Body of pancreas (tissue), 4 donors: ENCODE measurements at regions not wholly inside any gene's neighbourhood (a gene's known extent, or its start where the extent isn't known, plus 50 kb on each side); places are given as distances from the start of the nearest gene placed in this dataset.
"Not testable (repeated sequence)": the region's sequence is repeated elsewhere in the genome, so short reads cannot be mapped to it uniquely, and the experiment has no call there.

Source experiments
- ATAC-seq: fragments of 150-250 bp; one replicate; pipeline ENCODE4 v1.9.1; 2016
- DNase-seq, 4 donors: peaks; one replicate each; pipeline ENCODE4 v3.0.0-alpha.2; 2019
- H3K27ac ChIP-seq, 4 donors: fragments of 200-600 bp; sonication (generic); 1 replicate in 3 of 4; 2 replicates in 1 of 4; pipeline versions ENCODE4 v1.5.1 to v1.6.1; 2016 to 2019; ENCODE audit warnings: mild to moderate bottlenecking in 1 of 4, mixed read lengths in 1 of 4, moderate library complexity in 1 of 4
- H3K27me3 ChIP-seq, 2 donors: fragments of 200-600 bp; sonication (generic); one replicate each; pipeline ENCODE4 v1.6.0; 2016; ENCODE audit warnings: mild to moderate bottlenecking in 1 of 2
- H3K36me3 ChIP-seq, 2 donors: fragments of 200-600 bp; sonication (generic); replicated peaks in 1 of 2; 2 replicates each; pipeline ENCODE4 v1.5.1; 2016; ENCODE audit warnings: low read depth in 2 of 2; ENCODE audit not compliant: insufficient read depth in 1 of 2
- H3K4me1 ChIP-seq: fragments of 200-600 bp; sonication (generic); one replicate; pipeline ENCODE4 v1.6.0; 2016
- H3K4me3 ChIP-seq, 2 donors: fragments of 200-600 bp; sonication (generic); 1 replicate in 1 of 2; 2 replicates in 1 of 2; pipeline ENCODE4 v1.5.1; 2016 to 2019
- H3K9me3 ChIP-seq, 3 donors: fragments of 200-600 bp; sonication (generic); 1 replicate in 2 of 3; 2 replicates in 1 of 3; pipeline ENCODE4 v1.5.1; 2016
- POLR2A ChIP-seq, 3 donors: fragments of 450-650 bp; IDR thresholded peaks; one replicate each; pipeline ENCODE4 v1.6.1; 2016; ENCODE audit warnings: antibody characterized with exemption in 3 of 3, mild to moderate bottlenecking in 2 of 3
- WGBS, 2 donors: methylation state at CpG; one replicate each; pipeline ENCODE4 v1.1.5; 2017; 5-methylcytosine and 5-hydroxymethylcytosine counted together
- intact Hi-C: fragments of 100-400 bp; cut with DNase I; formaldehyde crosslinking; loops from one replicate; pipeline ENCODE4 v1.15.1; 2023
- TF ChIP-seq, protein P1 (sequence below), 7 experiments: fragments of 450-650 bp in 4 of 7; fragments of 200-600 bp in 3 of 7; sonication (generic) in 3 of 7; IDR thresholded peaks; one replicate each; pipeline ENCODE4 v1.5.1; 2016 to 2019; ENCODE audit warnings: antibody characterized with exemption in 7 of 7

- no peak for ATAC-seq
- 75 to 80% methylated on average over 3 of the region's 3 CpGs for WGBS, 2 donors
- intact Hi-C loops, result no loop called here
These were observed 1647.4 kb upstream of the PIK3C3 start for GRCh38 chr18:40307627-40308026.

DNA sequence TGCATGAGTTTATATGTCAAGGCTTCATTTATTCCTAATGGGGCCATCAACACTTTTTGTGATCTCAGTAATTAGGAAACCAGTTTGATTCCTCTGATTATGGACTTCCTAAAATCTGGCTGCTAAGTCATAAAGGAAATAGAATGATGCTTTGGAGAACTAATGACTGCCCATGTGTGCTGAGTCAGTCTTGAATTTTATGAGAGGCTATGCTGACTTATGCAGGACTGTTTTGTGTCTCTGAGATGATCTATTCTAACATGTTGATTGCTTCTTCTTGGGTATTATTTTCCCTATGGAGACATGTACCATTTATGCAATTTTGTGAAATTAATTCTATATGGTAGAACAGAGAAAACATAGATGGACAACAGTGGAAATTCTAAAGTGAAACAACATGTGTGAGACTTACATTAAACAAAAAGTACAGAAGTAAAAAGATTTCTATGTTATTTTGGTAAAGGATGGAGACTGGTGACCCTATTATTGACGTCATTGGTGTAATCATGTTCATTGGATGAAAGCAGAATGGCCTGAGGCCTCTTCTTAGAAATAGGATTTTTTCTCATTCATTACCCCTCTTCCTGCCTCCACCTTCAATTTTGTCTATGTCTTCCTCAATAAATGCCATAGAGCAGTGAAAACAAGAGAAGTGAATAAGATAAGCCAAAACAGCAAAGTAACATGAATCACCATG lies 1658.2 kb upstream of the PIK3C3 start:
- WGBS, 2 donors, result 24 to 44% methylated on average over 1 of the region's 1 CpG

More at GRCh38 chr18:40307627-40308026, 1647.4 kb upstream of the PIK3C3 start:
- Histone ChIP-seq H3K27ac (no peak overlapping the region), H3K36me3 (no peaks in the 10 kb centered on the region), H3K4me3 (no peak overlapping the region), H3K27me3 (no peaks in the 10 kb centered on the region), H3K4me1 (no peaks in the 10 kb centered on the region), H3K9me3 (no peaks in the 10 kb centered on the region)
- DNase-seq, result no peak
- no peak for TF ChIP-seq POLR2A (IDR thresholded peaks at IDR 0.05)
- TF ChIP-seq, protein P1, sequence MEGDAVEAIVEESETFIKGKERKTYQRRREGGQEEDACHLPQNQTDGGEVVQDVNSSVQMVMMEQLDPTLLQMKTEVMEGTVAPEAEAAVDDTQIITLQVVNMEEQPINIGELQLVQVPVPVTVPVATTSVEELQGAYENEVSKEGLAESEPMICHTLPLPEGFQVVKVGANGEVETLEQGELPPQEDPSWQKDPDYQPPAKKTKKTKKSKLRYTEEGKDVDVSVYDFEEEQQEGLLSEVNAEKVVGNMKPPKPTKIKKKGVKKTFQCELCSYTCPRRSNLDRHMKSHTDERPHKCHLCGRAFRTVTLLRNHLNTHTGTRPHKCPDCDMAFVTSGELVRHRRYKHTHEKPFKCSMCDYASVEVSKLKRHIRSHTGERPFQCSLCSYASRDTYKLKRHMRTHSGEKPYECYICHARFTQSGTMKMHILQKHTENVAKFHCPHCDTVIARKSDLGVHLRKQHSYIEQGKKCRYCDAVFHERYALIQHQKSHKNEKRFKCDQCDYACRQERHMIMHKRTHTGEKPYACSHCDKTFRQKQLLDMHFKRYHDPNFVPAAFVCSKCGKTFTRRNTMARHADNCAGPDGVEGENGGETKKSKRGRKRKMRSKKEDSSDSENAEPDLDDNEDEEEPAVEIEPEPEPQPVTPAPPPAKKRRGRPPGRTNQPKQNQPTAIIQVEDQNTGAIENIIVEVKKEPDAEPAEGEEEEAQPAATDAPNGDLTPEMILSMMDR (IDR thresholded peaks at IDR 0.05), result no peak

DNA sequence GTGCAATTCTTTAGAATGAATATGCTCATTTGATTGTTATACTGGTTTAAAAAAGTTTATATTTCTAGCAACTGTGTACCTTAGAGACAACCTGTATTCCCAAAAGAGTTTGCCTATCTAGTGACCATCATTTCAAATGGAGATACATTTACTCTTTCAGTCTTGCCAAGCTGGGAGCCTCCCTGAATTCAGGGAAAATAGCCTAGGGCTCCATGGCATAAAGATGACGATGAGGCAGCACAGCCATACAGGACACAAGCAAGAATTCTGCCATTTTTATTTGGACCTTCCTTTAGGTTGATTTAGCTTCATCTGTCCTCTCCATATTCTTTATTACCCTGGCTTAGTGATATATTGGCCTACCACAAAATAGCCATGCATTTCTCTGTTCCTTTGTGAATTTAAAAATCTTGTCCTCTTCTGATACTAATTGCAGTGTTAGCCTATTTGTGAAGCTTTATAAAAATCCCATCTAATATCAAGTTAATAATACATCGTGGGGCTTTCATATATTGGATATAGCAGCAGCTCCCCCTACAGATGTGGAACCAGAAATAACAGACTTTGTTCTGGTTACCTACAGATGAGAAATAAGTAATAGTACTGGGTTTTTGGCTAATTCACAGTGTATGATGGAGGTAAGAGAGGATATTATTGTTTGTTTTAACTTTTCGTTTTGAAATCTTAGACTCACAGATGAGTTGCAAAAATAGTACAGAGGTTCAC lies 1661.9 kb upstream of the PIK3C3 start:
- no peak overlapping the region for H3K27ac ChIP-seq
- no peaks in the 10 kb centered on the region for H3K9me3 ChIP-seq
- DNase-seq (no peak), ATAC-seq (no peak)
- no peak overlapping the region for H3K4me3 ChIP-seq
- no peaks in the 10 kb centered on the region for H3K36me3 ChIP-seq
- intact Hi-C loops, result no loop called here
- no peaks in the 10 kb centered on the region for H3K4me1 ChIP-seq
- no peaks in the 10 kb centered on the region for H3K27me3 ChIP-seq
- no peak for TF ChIP-seq POLR2A (IDR thresholded peaks at IDR 0.05)
- TF ChIP-seq, protein P1 (IDR thresholded peaks at IDR 0.05), result no peak
- 17 to 19% methylated on average over 3 of the region's 3 CpGs for WGBS, 2 donors

More for the DNA sequence above, 1658.2 kb upstream of the PIK3C3 start:
- DNase-seq (no peak), ATAC-seq (no peak)
- no peaks in the 10 kb centered on the region for H3K36me3 ChIP-seq
- TF ChIP-seq POLR2A (IDR thresholded peaks at IDR 0.05), result no peak
- TF ChIP-seq, protein P1 (IDR thresholded peaks at IDR 0.05), result no peak
- H3K9me3 ChIP-seq, result no peaks in the 10 kb centered on the region
- H3K27ac ChIP-seq, result no peak overlapping the region
- H3K4me1 ChIP-seq, result no peaks in the 10 kb centered on the region
- intact Hi-C loops, result no loop called here
- no peak overlapping the region for H3K4me3 ChIP-seq
- H3K27me3 ChIP-seq, result no peaks in the 10 kb centered on the region

GRCh38 chr18:40283560-40283959 lies 1671.5 kb upstream of the PIK3C3 start:
- 92 to 98% methylated on average over 2 of the region's 2 CpGs for WGBS, 2 donors
- TF ChIP-seq, protein P1 (IDR thresholded peaks at IDR 0.05), result no peak
- no peak for TF ChIP-seq POLR2A (IDR thresholded peaks at IDR 0.05)

DNA sequence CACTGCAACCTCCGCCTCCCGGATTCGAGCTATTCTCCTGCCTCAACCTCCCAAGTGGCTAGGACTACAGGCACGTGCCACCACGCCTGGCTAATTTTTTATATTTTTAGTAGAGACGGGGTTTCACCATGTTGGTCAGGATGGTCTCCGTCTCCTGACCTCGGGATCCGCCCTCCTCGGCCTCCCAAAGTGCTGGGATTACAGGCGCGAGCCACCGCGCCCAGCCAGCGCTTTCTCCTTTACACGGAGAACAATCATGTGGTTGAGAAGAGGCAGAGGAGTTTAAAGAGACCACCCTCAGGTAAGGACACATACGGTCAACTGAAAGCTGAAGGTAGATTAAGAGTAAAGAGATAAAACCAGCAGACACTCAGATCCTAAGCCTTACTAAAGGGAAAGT lies 1673.7 kb upstream of the PIK3C3 start:
- DNase-seq, H3K36me3 ChIP-seq, H3K4me3 ChIP-seq, H3K27ac ChIP-seq, intact Hi-C loops, H3K27me3 ChIP-seq, ATAC-seq, H3K4me1 ChIP-seq, H3K9me3 ChIP-seq: not testable (repeated sequence)
- 80 to 92% methylated on average over 17 of the region's 17 CpGs for WGBS, 2 donors

More at GRCh38 chr18:40283560-40283959, 1671.5 kb upstream of the PIK3C3 start:
- H3K36me3 ChIP-seq, result no peaks in the 10 kb centered on the region
- H3K27ac ChIP-seq, result no peak overlapping the region
- no peaks in the 10 kb centered on the region for H3K9me3 ChIP-seq
- ATAC-seq (no peak), DNase-seq (no peak)
- no peaks in the 10 kb centered on the region for H3K27me3 ChIP-seq
- H3K4me1 ChIP-seq, result no peaks in the 10 kb centered on the region
- H3K4me3 ChIP-seq, result no peak overlapping the region
- intact Hi-C loops, result no loop called here
